HG03575 (cell line): ENCODE measurements at regions not wholly inside any gene's neighbourhood (a gene's known extent, or its start where the extent isn't known, plus 50 kb on each side); places are given as distances from the start of the nearest gene placed in this dataset.
"Not testable (repeated sequence)": the region's sequence is repeated elsewhere in the genome, so short reads cannot be mapped to it uniquely, and the experiment has no call there.

Source experiments
- ATAC-seq: cut with Tn5 transposase; IDR thresholded peaks from one replicate; pipeline ENCODE4 v1.9.1; 2021; ENCODE audit not compliant: unreplicated experiment, insufficient number of reproducible peaks, low FRiP score; ENCODE audit errors: extremely low read depth

GRCh38 chr7:153921408-153921807 lies 130.8 kb upstream of the DPP6 start:
- no peak for ATAC-seq

DNA sequence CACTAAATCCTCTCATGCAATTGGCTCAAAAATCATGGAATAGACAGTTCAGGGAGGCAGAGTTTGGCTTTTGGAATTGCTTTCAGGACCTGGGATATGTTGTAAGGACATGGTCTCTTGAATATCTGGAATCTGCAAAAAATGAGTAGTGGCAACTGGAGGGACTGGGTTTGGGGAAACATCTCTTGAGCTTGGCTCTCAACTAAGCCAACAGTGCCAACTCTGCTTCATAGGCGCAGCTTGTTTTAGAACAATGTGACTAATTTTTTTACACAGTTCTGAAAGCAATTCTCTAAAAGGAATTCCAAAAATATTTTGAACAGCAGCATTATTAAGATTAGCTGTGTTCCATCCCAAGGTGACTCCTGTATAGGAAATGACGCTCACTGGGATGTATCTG lies 121.5 kb upstream of the DPP6 start:
- no peak for ATAC-seq

DNA sequence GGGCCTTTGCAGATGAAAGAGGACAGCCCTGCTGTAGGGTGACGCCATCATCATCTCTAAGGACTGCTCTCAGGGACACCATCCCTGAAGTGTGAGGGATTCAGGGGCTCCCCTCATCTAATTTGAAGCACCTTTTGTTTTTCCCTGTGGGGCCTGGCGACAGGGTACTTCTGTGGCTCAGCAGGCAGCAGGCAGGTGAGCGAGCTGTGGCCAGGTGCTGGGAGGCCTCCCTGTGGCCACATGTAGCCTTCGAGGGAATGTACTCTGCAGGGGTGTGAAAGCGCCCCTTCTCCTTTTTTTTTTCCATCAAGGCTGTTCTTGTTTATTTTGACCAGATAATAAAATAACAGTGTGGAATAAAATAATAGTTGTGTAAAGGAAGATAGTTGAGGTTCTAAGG lies 118.2 kb upstream of the DPP6 start:
- ATAC-seq: no peak

- ATAC-seq: no peak
Observed at GRCh38 chr7:153934629-153935028, 117.6 kb upstream of the DPP6 start.

- no peak for ATAC-seq
Observed at GRCh38 chr7:153935095-153935494, 117.1 kb upstream of the DPP6 start.

- ATAC-seq: no peak
Observed at GRCh38 chr7:153938451-153938850, 113.7 kb upstream of the DPP6 start.

GRCh38 chr7:153939177-153939576 lies 113.0 kb upstream of the DPP6 start:
- ATAC-seq: no peak

DNA sequence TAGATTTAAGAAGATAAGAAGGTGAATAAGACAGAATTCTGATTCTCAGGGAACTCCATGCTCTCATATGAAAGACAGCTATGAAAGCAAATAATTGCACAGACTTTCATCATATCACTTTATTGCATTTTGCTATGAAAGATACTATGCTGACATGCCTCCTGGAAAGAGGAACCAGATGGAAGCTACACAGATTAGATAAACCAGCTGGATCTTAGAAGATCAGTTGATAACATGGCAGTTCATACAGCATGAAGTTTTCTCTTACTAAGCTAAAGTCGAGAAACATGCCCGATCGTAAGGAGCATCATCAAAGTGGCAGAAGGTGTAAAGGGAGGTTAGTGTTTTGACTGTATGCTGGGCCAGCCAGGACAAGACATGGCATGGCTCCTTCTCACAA lies 112.5 kb upstream of the DPP6 start:
- ATAC-seq: no peak

- ATAC-seq: no peak
Observed at GRCh38 chr7:153941061-153941460, 111.1 kb upstream of the DPP6 start.

DNA sequence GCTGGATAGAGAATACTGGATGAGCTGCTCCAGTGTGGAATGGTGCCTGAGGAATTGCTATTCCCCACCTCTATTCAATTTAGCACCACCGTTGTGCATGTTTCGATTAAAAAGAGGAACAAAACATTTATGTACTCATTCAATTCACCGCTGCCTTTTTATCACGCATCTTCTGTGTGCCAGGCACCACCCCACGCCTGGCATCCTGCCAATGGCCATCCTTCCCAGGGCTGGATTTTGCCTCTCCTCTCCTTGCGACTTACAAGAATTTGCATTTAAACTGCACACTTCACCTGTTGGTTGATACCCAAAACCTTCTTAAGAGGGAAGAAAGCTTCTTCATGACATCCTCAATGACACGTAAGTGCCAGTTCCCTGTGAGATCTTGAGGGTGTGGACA lies 110.2 kb upstream of the DPP6 start:
- no peak for ATAC-seq

- no peak for ATAC-seq
Observed at GRCh38 chr7:153943457-153943856, 108.7 kb upstream of the DPP6 start.

- ATAC-seq: no peak
Observed at GRCh38 chr7:153943861-153944260, 108.3 kb upstream of the DPP6 start.

GRCh38 chr7:153948060-153948459 lies 104.1 kb upstream of the DPP6 start:
- no peak for ATAC-seq

GRCh38 chr7:153951316-153951715 lies 100.9 kb upstream of the DPP6 start:
- ATAC-seq: no peak

- ATAC-seq: no peak
Observed at GRCh38 chr7:153954477-153954876, 97.7 kb upstream of the DPP6 start.

DNA sequence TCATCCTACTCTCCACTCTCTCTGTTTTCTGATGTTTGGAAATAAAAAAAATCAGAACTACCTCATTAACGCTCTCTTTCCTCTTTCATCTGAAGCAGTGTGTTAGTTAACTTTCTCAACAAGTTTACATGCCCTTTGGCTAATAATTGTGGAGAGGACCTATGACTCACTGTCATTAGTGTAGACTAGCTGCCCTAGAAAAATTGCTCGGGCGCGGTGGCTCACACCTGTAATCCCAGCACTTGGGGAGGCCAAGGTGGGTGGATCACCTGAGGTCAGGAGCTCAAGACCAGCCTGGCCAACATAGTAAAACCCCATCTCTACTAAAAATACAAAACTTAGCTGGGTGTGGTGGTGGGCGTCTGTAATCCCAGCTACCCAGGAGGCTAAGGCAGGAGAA lies 94.5 kb upstream of the DPP6 start:
- not testable (repeated sequence) for ATAC-seq

DNA sequence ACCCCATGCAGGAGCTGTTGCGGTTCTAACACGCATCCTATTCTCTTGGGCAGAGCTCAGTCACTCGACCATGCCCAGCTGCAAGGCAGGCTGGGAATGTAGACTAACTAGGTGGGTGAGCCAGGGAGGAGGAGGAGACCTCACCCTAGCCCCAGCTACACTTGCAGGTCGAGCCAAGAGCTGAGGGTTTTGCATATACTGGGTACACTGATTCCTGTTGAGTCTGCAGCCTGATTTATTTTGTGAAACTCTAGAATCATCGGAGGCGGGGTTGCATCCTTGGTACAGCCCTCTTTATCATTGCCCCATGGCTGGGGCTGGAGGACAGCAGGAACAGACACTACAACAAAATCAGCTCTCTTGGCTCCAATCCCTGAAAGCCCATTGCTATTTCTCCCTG lies 93.8 kb upstream of the DPP6 start:
- ATAC-seq: not testable (repeated sequence)

- not testable (repeated sequence) for ATAC-seq
Observed at GRCh38 chr7:153958789-153959188, 93.4 kb upstream of the DPP6 start.

- ATAC-seq: not testable (repeated sequence)
Observed at GRCh38 chr7:153964481-153965112, 87.6 kb upstream of the DPP6 start.

- ATAC-seq: not testable (repeated sequence)
Observed at GRCh38 chr7:153969016-153969415, 83.2 kb upstream of the DPP6 start.

GRCh38 chr7:153974603-153975002 lies 77.6 kb upstream of the DPP6 start:
- ATAC-seq: not testable (repeated sequence)
